ENCODE measurements at regions not wholly inside any gene's neighbourhood (a gene's known extent, or its start where the extent isn't known, plus 50 kb on each side); places are given as distances from the start of the nearest gene placed in this dataset.

DNA sequence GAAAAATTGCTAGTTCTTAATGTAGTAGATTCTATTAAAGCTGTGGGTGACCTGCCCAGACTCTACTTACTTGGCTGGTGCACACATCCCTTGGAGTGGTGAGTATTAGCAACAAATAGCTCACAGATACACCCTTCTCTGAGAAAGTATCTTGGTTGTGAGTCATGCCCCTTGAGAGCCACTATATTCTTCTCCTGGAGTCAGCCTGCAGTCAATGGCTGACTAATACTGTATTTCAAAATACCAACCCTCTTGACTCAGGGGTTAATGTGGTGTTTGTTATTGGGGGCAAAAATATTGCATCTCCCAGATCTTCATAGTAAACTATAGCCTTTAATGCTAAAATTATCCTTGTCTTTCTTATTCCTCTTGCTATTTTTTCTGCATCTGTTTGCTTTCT lies 354.9 kb downstream of the BMPER start:
- TF ChIP-seq, protein P1, sequence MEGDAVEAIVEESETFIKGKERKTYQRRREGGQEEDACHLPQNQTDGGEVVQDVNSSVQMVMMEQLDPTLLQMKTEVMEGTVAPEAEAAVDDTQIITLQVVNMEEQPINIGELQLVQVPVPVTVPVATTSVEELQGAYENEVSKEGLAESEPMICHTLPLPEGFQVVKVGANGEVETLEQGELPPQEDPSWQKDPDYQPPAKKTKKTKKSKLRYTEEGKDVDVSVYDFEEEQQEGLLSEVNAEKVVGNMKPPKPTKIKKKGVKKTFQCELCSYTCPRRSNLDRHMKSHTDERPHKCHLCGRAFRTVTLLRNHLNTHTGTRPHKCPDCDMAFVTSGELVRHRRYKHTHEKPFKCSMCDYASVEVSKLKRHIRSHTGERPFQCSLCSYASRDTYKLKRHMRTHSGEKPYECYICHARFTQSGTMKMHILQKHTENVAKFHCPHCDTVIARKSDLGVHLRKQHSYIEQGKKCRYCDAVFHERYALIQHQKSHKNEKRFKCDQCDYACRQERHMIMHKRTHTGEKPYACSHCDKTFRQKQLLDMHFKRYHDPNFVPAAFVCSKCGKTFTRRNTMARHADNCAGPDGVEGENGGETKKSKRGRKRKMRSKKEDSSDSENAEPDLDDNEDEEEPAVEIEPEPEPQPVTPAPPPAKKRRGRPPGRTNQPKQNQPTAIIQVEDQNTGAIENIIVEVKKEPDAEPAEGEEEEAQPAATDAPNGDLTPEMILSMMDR (IDR thresholded peaks at IDR 0.05; ENCODE audit: insufficient read depth, low read depth, low read length): no peak
- TF ChIP-seq EZH2 (IDR thresholded peaks at IDR 0.05; ENCODE audit: insufficient read depth, low read length): no peak
